ENCODE measurements at regions not wholly inside any gene's neighbourhood (a gene's known extent, or its start where the extent isn't known, plus 50 kb on each side); places are given as distances from the start of the nearest gene placed in this dataset.
"Not testable (repeated sequence)": the region's sequence is repeated elsewhere in the genome, so short reads cannot be mapped to it uniquely, and the experiment has no call there.

GRCh38 chr7:128608678-128609421 lies 63.2 kb upstream of the GARIN1A start:
- TF ChIP-seq CTCF (conservative IDR thresholded peaks at IDR 0.05) = peak; percentile 83
- H3K27ac ChIP-seq = not testable (repeated sequence)

GRCh38 chr7:128613366-128613765 lies 58.7 kb upstream of the GARIN1A start:
- not testable (repeated sequence) for H3K27ac ChIP-seq

GRCh38 chr7:128614812-128615211 lies 57.3 kb upstream of the GARIN1A start:
- not testable (repeated sequence) for H3K27ac ChIP-seq

DNA sequence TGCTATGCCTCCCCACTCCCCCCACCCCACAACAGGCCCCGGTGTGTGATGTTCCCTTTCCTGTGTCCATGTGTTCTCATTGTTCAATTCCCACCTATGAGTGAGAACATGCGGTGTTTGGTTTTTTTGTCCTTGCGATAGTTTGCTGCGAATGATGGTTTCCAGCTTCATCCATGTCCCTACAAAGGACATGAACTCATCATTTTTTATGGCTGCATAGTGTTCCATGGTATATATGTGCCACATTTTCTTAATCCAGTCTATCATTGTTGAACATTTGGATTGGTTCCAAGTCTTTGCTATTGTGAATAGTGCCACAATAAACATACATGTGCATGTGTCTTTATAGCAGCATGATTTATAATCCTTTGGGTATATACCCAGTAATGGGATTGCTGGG lies 55.3 kb upstream of the GARIN1A start:
- not testable (repeated sequence) for H3K27ac ChIP-seq

Data from VCaP (cell line).